CD8-positive, alpha-beta memory T cell (primary cell): ENCODE measurements at regions not wholly inside any gene's neighbourhood (a gene's known extent, or its start where the extent isn't known, plus 50 kb on each side); places are given as distances from the start of the nearest gene placed in this dataset.
"Not testable (repeated sequence)": the region's sequence is repeated elsewhere in the genome, so short reads cannot be mapped to it uniquely, and the experiment has no call there.

Experiments used
- CTCF ChIA-PET: fragments of 350-600 bp; sonication (Branson Sonifier 250); formaldehyde crosslinking; loops from one replicate; lab custom pipeline; 2021; ENCODE audit warnings: antibody characterized with exemption; lab: Charles Lee
- POLR2A ChIA-PET: fragments of 350-600 bp; sonication (Branson Sonifier 250); formaldehyde crosslinking; loops from one replicate; lab custom pipeline; 2021; ENCODE audit warnings: antibody characterized with exemption; lab: Charles Lee
- DNase-seq, 5 donors: peaks; one replicate each; pipeline versions ENCODE4 v3.0.0 to v3.0.0-alpha.2; 2020 to 2022; ENCODE audit warnings: mixed read lengths in 1 of 5
- H3K27ac ChIP-seq: one replicate; pipeline ENCODE4 v1.7.0; 2013; ENCODE audit warnings: low read depth, mild to moderate bottlenecking, low read length, moderate library complexity
- H3K27me3 ChIP-seq: 2 replicates; pipeline ENCODE4 v1.7.0; 2013; ENCODE audit warnings: low read length, mild to moderate bottlenecking; ENCODE audit not compliant: insufficient read depth, poor library complexity, severe bottlenecking
- H3K36me3 ChIP-seq: 2 replicates; pipeline ENCODE4 v1.7.0; 2013; ENCODE audit warnings: mild to moderate bottlenecking, low read length, moderate library complexity; ENCODE audit not compliant: insufficient read depth
- H3K4me1 ChIP-seq: 2 replicates; pipeline ENCODE4 v1.7.0; 2013; ENCODE audit warnings: mild to moderate bottlenecking, low read length, moderate library complexity; ENCODE audit not compliant: insufficient read depth
- H3K4me3 ChIP-seq: 2 replicates; pipeline ENCODE4 v1.7.0; 2013; ENCODE audit warnings: mild to moderate bottlenecking, low read length
- H3K9me3 ChIP-seq: 2 replicates; pipeline ENCODE4 v1.7.0; 2013; ENCODE audit warnings: mild to moderate bottlenecking, low read length
- H3K27ac Mint-ChIP-seq, 8 donors: one replicate each; pipeline ENCODE4 v1.8.0; 2020 to 2021; ENCODE audit warnings: mixed read lengths in 8 of 8, mild to moderate bottlenecking in 6 of 8, inconsistent platforms in 3 of 8, moderate library complexity in 3 of 8
- H3K27me3 Mint-ChIP-seq, 2 donors: one replicate each; pipeline ENCODE4 v1.8.0; 2020 to 2021; ENCODE audit warnings: mixed read lengths in 2 of 2, mild to moderate bottlenecking in 1 of 2, moderate library complexity in 1 of 2
- H3K36me3 Mint-ChIP-seq, 3 donors: one replicate each; pipeline ENCODE4 v1.8.0; 2020 to 2021; ENCODE audit warnings: mixed read lengths in 3 of 3, inconsistent platforms in 1 of 3, mild to moderate bottlenecking in 1 of 3
- H3K4me1 Mint-ChIP-seq, 3 donors: one replicate each; pipeline ENCODE4 v1.8.0; 2020 to 2021; ENCODE audit warnings: mixed read lengths in 3 of 3, inconsistent platforms in 1 of 3, mild to moderate bottlenecking in 1 of 3
- H3K4me3 Mint-ChIP-seq, 7 donors: one replicate each; pipeline ENCODE4 v1.8.0; 2020 to 2021; ENCODE audit warnings: mixed read lengths in 7 of 7, mild to moderate bottlenecking in 6 of 7, moderate library complexity in 4 of 7, inconsistent platforms in 2 of 7
- H3K9me3 Mint-ChIP-seq, 5 donors: one replicate each; pipeline ENCODE4 v1.8.0; 2020 to 2022; ENCODE audit warnings: mixed read lengths in 5 of 5, mild to moderate bottlenecking in 3 of 5, moderate library complexity in 2 of 5, inconsistent platforms in 1 of 5

DNA sequence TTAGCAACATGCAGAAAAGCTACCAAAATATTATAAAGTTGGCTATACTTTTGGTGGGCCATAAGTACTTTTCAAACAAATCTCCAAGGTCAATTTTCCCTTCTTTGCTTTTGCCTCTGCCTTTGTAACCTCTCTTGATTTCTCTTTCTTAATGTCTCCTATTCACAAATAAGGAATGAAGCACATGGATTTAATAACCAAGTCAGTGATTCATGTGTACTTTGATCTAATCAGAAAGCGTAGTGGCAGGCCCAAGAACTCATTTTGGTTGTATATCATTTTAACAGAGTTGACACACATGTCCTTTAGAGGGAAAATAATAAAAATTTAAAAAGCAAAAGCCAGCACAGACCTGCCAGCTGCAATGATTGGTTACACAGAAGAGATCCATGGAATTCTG, 93.7 kb downstream of the FZD1 start:
- no peaks in the 10 kb centered on the region for H3K4me1 ChIP-seq
- no peaks in the 10 kb centered on the region for H3K9me3 ChIP-seq
- no peak for DNase-seq
- no peaks in the 10 kb centered on the region for H3K4me1 Mint-ChIP-seq
- no peak overlapping the region for H3K27ac ChIP-seq
- H3K9me3 Mint-ChIP-seq: peaks cover 0 to 5% (median 0%) of the 10 kb centered on the region in 5 donors
- no peak overlapping the region for H3K4me3 ChIP-seq
- POLR2A ChIA-PET: no interaction called here
- H3K27me3 Mint-ChIP-seq: no peaks in the 10 kb centered on the region
- H3K36me3 ChIP-seq: no peaks in the 10 kb centered on the region
- no peaks in the 10 kb centered on the region for H3K27me3 ChIP-seq
- no peak overlapping the region for H3K4me3 Mint-ChIP-seq
- no peaks in the 10 kb centered on the region for H3K36me3 Mint-ChIP-seq
- H3K27ac Mint-ChIP-seq: no peak overlapping the region
- CTCF ChIA-PET: interaction anchor here (1.0 kb wide), 1 partner anchor 24 kb away, joined by 3 read pairs; no protein-coding TSS in a partner anchor

DNA sequence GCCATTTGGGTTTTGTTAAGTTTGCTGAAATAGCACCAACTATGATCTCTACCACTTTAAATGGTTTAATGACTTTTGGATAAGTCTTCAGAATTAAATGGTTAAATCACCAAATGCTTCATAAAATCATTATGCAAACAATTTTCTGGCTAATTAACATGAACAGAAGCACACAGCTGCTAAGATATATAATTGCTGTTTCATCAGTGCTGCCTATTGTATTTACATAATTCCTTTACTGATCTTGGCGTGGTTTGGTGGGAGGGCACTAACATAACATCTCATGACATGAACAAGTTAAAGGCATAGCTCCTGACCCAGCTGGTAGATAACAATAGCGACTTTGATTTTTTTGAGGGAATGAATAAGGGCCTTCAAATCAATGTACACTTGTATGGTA, 94.1 kb downstream of the FZD1 start:
- Mint-ChIP-seq H3K4me3 (no peak overlapping the region), H3K36me3 (no peaks in the 10 kb centered on the region), H3K27ac (no peak overlapping the region), H3K4me1 (no peaks in the 10 kb centered on the region), H3K27me3 (no peaks in the 10 kb centered on the region), H3K9me3 (peaks cover 0 to 4% (median 0%) of the 10 kb centered on the region in 5 donors)
- Histone ChIP-seq H3K36me3 (no peaks in the 10 kb centered on the region), H3K9me3 (no peaks in the 10 kb centered on the region), H3K4me1 (no peaks in the 10 kb centered on the region), H3K27me3 (no peaks in the 10 kb centered on the region), H3K27ac (no peak overlapping the region), H3K4me3 (no peak overlapping the region)
- POLR2A ChIA-PET: no interaction called here
- no peak for DNase-seq
- CTCF ChIA-PET: interaction anchor here (1.0 kb wide), 1 partner anchor 23 kb away, joined by 3 read pairs; no protein-coding TSS in a partner anchor

DNA sequence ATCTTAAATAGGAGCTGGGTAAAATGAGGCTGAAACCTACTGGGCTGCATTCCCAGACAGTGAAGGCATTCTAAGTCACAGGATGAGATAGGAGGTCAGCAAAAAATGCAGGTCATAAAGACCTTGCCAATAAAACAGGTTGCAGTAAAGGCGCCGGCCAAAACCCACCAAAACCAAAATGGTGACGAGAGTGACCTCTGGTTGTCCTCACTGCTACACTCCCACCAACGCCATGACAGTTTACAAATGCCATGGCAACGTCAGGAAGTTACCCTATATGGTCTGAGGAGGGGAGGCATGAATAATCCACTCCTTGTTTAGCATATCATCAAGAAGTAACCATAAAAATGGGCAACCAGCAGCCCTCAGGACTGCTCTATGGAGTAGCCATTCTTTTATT, 100.9 kb downstream of the FZD1 start:
- H3K27ac ChIP-seq, H3K4me3 Mint-ChIP-seq, H3K9me3 Mint-ChIP-seq, H3K4me3 ChIP-seq, DNase-seq, H3K27ac Mint-ChIP-seq, POLR2A ChIA-PET, H3K9me3 ChIP-seq, H3K36me3 Mint-ChIP-seq, CTCF ChIA-PET, H3K4me1 Mint-ChIP-seq, H3K27me3 Mint-ChIP-seq, H3K27me3 ChIP-seq, H3K4me1 ChIP-seq, H3K36me3 ChIP-seq: not testable (repeated sequence)

DNA sequence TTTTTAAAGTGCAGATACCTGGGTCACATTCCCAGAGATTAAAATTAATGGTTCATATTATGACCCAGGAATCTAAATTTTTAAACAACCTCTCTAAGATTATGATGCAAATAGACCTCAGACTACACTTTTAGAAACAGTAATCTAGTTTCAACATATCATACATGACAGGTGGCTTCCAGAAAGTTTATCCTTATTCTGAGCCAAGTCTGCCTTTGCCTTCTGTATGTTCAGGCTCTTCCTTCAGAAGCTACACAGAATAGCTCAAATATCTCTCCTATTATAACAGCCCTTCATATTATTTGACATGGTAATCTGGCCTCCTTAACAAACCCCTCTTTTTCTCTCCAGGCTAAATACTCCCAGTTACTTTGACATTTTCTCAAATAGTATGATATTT, 101.9 kb downstream of the FZD1 start:
- Histone ChIP-seq H3K4me1 (no peaks in the 10 kb centered on the region), H3K27ac (no peak overlapping the region), H3K27me3 (no peaks in the 10 kb centered on the region), H3K4me3 (no peak overlapping the region), H3K36me3 (no peaks in the 10 kb centered on the region), H3K9me3 (no peaks in the 10 kb centered on the region)
- Mint-ChIP-seq H3K36me3 (no peaks in the 10 kb centered on the region), H3K9me3 (peaks cover 0 to 4% (median 1%) of the 10 kb centered on the region in 5 donors), H3K4me1 (no peaks in the 10 kb centered on the region), H3K4me3 (no peak overlapping the region), H3K27ac (no peak overlapping the region), H3K27me3 (no peaks in the 10 kb centered on the region)
- DNase-seq: no peak
- CTCF ChIA-PET: no interaction called here
- POLR2A ChIA-PET: no interaction called here

DNA sequence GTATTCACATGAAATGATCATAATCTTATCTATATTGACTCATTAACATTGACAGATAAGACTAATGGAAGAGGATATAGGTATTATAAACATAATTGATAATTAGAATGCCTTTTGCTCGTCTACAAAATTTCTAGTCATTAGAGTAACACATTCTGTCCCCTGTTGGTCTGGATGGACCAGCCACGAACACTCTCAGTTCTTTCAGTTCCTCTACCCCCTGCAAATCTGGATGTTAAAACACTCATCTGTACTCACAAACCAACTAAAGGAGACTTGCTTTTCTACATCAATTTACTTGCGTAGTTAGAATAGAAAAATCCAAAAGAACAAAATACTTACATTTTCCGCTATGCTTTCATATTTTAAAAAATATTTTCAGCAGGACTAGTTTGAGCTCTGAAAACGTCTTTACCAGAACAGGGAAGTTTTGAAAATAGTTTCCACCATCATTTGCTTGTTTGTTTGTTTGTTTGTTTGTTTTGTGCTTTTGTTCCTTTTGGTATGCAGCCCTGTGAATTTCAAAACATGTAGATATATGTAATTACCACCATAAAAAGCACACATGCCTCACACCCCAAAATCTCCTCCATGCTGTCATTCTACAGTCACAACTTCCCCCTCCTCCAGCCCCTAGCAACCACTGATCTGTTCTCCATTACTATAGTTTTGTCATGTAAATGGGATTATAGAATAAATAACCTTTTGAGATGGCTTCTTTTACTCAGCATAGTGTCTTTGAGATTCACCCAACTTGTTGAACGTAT, 103.8 kb downstream of the FZD1 start:
- peaks cover 0 to 4% (median 2%) of the 10 kb centered on the region in 5 donors for H3K9me3 Mint-ChIP-seq
- ChIA-PET POLR2A (no interaction called here), CTCF (no interaction called here)
- Histone ChIP-seq H3K27ac (no peak overlapping the region), H3K4me1 (no peaks in the 10 kb centered on the region), H3K36me3 (no peaks in the 10 kb centered on the region), H3K4me3 (no peak overlapping the region), H3K9me3 (no peaks in the 10 kb centered on the region), H3K27me3 (no peaks in the 10 kb centered on the region)
- no peak for DNase-seq
- no peaks in the 10 kb centered on the region for H3K36me3 Mint-ChIP-seq
- H3K4me3 Mint-ChIP-seq: no peak overlapping the region
- no peak overlapping the region for H3K27ac Mint-ChIP-seq
- H3K4me1 Mint-ChIP-seq: no peaks in the 10 kb centered on the region
- H3K27me3 Mint-ChIP-seq: no peaks in the 10 kb centered on the region

DNA sequence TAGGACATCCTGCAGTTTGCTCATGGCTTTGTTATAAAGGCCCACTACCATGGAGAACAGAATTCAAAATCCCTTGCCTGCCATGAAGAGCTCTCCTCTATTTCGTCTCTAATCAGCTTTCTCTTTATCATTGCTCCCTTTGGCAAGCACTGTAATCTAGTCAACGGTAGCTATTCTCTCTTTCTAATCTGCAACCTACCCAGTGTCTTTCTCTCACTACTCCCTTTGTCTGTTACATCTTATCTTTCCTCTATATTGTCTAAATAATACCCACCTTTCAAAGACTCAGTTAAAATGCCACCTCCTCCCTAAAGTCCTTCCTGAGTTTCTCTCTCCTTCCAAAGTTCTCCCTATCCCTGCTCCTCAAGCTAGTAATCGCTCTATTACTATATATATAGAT, 108.1 kb downstream of the FZD1 start:
- no peak for DNase-seq
- Mint-ChIP-seq H3K27me3 (no peaks in the 10 kb centered on the region), H3K36me3 (no peaks in the 10 kb centered on the region), H3K4me1 (no peaks in the 10 kb centered on the region), H3K9me3 (peaks cover 0 to 3% (median 2%) of the 10 kb centered on the region in 5 donors), H3K27ac (no peak overlapping the region), H3K4me3 (no peak overlapping the region)
- POLR2A ChIA-PET: no interaction called here
- no peak overlapping the region for H3K4me3 ChIP-seq
- no peaks in the 10 kb centered on the region for H3K27me3 ChIP-seq
- H3K36me3 ChIP-seq: no peaks in the 10 kb centered on the region
- no peaks in the 10 kb centered on the region for H3K4me1 ChIP-seq
- no peaks in the 10 kb centered on the region for H3K9me3 ChIP-seq
- CTCF ChIA-PET: no interaction called here
- no peak overlapping the region for H3K27ac ChIP-seq

DNA sequence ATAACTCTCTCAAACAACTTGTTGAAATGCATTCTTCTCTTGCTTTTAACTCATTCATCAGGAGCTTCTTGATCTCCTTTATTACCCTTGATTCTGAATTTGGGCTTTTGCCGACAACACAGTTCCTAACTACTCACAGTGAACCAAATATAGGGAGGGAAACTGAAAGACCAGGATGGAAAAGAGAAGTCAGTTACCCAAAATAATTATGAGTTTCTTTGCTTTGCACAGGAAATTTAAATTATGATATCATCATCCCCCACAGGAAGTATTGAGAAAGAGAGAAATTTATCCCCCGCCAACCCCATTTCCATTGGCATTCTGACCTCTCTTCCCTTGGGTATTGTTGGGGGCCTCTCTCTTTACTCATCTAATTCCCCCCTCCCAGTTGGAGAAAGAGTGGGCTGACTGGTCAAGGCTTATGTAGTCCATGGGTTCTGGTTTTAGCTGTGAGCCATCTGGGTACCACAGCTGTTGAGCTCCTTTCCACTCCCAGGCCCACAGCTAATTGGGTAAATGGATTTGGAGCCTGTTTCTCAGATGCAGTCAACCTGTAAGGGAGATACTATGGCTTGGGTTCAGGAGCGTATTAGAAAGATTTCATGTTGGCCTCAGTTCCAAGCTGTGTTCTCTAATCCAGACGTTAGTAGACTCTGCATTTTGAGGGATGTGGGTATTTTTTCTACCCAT, 109.0 kb downstream of the FZD1 start:
- Histone ChIP-seq H3K4me1 (no peaks in the 10 kb centered on the region), H3K27ac (no peak overlapping the region), H3K27me3 (no peaks in the 10 kb centered on the region), H3K4me3 (no peak overlapping the region), H3K36me3 (no peaks in the 10 kb centered on the region), H3K9me3 (no peaks in the 10 kb centered on the region)
- no peak overlapping the region for H3K4me3 Mint-ChIP-seq
- ChIA-PET POLR2A (no interaction called here), CTCF (no interaction called here)
- H3K27ac Mint-ChIP-seq: no peak overlapping the region
- peaks cover 0 to 3% (median 1%) of the 10 kb centered on the region in 5 donors for H3K9me3 Mint-ChIP-seq
- H3K4me1 Mint-ChIP-seq: no peaks in the 10 kb centered on the region
- H3K27me3 Mint-ChIP-seq: no peaks in the 10 kb centered on the region
- DNase-seq: no peak
- no peaks in the 10 kb centered on the region for H3K36me3 Mint-ChIP-seq

DNA sequence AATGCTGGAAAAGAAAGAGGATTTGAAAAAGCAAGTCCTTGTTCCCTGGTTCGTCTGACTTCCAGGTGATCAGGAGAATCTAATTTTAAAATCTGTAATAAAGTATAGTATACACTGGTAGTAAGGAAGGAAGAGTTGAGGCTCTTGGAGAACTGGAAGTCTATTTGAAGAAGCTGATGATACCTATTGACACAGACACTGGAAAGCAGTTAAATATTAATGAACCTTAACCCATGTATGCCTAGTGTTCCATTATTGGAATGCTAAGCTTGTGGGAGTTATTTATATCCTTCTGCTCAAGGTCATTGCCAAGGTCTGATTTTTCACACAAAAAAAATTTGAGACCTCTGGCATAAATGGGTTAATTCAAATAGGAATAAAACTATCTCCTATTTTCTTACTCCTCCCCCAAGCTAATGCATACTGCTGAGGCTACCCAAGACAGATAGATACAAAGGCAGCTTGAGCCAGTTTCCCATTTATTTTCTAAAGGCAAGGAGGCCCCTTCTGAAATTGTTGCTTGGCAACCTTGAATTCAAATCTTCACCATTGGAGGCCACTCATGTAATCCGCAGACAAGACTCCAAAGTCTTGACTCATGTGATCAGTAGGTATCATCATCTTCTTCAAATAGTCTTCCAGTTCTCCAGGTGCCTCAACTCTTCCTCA, 110.2 kb downstream of the FZD1 start:
- no peaks in the 10 kb centered on the region for H3K27me3 Mint-ChIP-seq
- Histone ChIP-seq H3K27me3 (no peaks in the 10 kb centered on the region), H3K9me3 (no peaks in the 10 kb centered on the region), H3K27ac (no peak overlapping the region), H3K36me3 (no peaks in the 10 kb centered on the region), H3K4me3 (no peak overlapping the region), H3K4me1 (no peaks in the 10 kb centered on the region)
- H3K4me3 Mint-ChIP-seq: no peak overlapping the region
- no peak for DNase-seq
- no peak overlapping the region for H3K27ac Mint-ChIP-seq
- no peaks in the 10 kb centered on the region for H3K4me1 Mint-ChIP-seq
- ChIA-PET POLR2A (no interaction called here), CTCF (no interaction called here)
- no peaks in the 10 kb centered on the region for H3K36me3 Mint-ChIP-seq
- peaks cover 0 to 3% (median 1%) of the 10 kb centered on the region in 5 donors for H3K9me3 Mint-ChIP-seq
